ENCODE measurements at regions not wholly inside any gene's neighbourhood (a gene's known extent, or its start where the extent isn't known, plus 50 kb on each side); places are given as distances from the start of the nearest gene placed in this dataset.
A peak's percentile ranks its signal among the peaks of the same experiment; 100 is the strongest.

GRCh38 chr1:232555494-232556210 lies 74.3 kb downstream of the SIPA1L2 start:
- no peak for DNase-seq

GRCh38 chr1:232554409-232554808 lies 75.5 kb downstream of the SIPA1L2 start:
- no peak for DNase-seq

GRCh38 chr1:232553809-232554208 lies 76.1 kb downstream of the SIPA1L2 start:
- DNase-seq, result no peak

- DNase-seq, result no peak
Observed at GRCh38 chr1:232553050-232553754, 76.7 kb downstream of the SIPA1L2 start.

- no peak for DNase-seq
Observed at GRCh38 chr1:232551386-232551785, 78.5 kb downstream of the SIPA1L2 start.

GRCh38 chr1:232550007-232550406 lies 79.9 kb downstream of the SIPA1L2 start:
- DNase-seq, result no peak

GRCh38 chr1:232548691-232549090 lies 81.2 kb downstream of the SIPA1L2 start:
- no peak for DNase-seq

GRCh38 chr1:232547938-232548484 lies 81.9 kb downstream of the SIPA1L2 start:
- no peak for DNase-seq

GRCh38 chr1:232542633-232543593 lies 87.0 kb downstream of the SIPA1L2 start:
- DNase-seq, result peak; percentile 49

GRCh38 chr1:232538943-232539302 lies 91.0 kb downstream of the SIPA1L2 start:
- no peak for DNase-seq

- DNase-seq, result no peak
Observed at GRCh38 chr1:232538224-232538942, 91.5 kb downstream of the SIPA1L2 start.

GRCh38 chr1:232534552-232535517 lies 95.1 kb downstream of the SIPA1L2 start:
- DNase-seq, result no peak

GRCh38 chr1:232533328-232533727 lies 96.6 kb downstream of the SIPA1L2 start:
- no peak for DNase-seq

- no peak for DNase-seq
Observed at GRCh38 chr1:232532901-232533300, 97.0 kb downstream of the SIPA1L2 start.

- no peak for DNase-seq
Observed at GRCh38 chr1:232531291-232531690, 98.6 kb downstream of the SIPA1L2 start.

- no peak for DNase-seq
Observed at GRCh38 chr1:232529747-232530146, 100.2 kb downstream of the SIPA1L2 start.

GRCh38 chr1:232528472-232529089 lies 101.4 kb downstream of the SIPA1L2 start:
- DNase-seq, result no peak

- no peak for DNase-seq
Observed at GRCh38 chr1:232524056-232524455, 105.9 kb downstream of the SIPA1L2 start.

GRCh38 chr1:232522189-232522588 lies 107.7 kb downstream of the SIPA1L2 start:
- DNase-seq, result no peak

GRCh38 chr1:232521660-232522059 lies 108.3 kb downstream of the SIPA1L2 start:
- DNase-seq, result no peak

GRCh38 chr1:232519186-232519585 lies 110.7 kb downstream of the SIPA1L2 start:
- DNase-seq, result no peak

All from eye (tissue), 1 donor.